ENCODE measurements at regions not wholly inside any gene's neighbourhood (a gene's known extent, or its start where the extent isn't known, plus 50 kb on each side); places are given as distances from the start of the nearest gene placed in this dataset.

DNA sequence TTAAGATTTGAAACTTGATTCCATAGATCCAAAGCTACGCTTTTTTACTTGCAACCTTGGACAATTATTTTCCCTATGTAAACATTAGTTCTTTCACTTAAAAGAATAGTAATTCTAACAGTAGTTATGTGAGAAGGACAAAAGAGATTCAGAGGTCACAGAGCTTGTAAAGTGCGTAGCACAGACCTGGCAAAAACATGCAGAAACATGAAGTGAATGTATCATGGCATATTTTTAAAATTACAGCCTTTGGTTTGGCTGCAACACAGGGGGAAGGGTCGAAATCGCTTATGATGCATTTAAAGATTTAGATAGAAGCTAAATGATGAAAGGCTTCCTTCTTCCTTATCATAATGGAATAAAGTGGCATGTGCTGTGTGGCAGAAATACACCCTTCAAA, 1068.8 kb downstream of the ARAP2 start:
- TF ChIP-seq ZNF274 (IDR thresholded peaks at IDR 0.05; ENCODE audit: low read depth, low read length) (no peak), YY1 (IDR thresholded peaks at IDR 0.05; ENCODE audit: insufficient read depth, insufficient read length) (no peak), SUZ12 (IDR thresholded peaks at IDR 0.05; ENCODE audit: extremely low read depth, insufficient read depth, insufficient read length) (no peak)

All from NT2/D1 (cell line).